WI38 (cell line): ENCODE measurements at regions not wholly inside any gene's neighbourhood (a gene's known extent, or its start where the extent isn't known, plus 50 kb on each side); places are given as distances from the start of the nearest gene placed in this dataset.

Experiments used
- H3K4me3 ChIP-seq: 2 replicates; pipeline ENCODE4 v1.5.1; 2011; ENCODE audit warnings: low read depth, mild to moderate bottlenecking, control low read depth, low read length
- TF ChIP-seq, protein P1 (sequence below): IDR thresholded peaks from 2 replicates; pipeline ENCODE4 v1.5.1; 2012; ENCODE audit warnings: low read depth, mild to moderate bottlenecking, control low read depth, low read length

DNA sequence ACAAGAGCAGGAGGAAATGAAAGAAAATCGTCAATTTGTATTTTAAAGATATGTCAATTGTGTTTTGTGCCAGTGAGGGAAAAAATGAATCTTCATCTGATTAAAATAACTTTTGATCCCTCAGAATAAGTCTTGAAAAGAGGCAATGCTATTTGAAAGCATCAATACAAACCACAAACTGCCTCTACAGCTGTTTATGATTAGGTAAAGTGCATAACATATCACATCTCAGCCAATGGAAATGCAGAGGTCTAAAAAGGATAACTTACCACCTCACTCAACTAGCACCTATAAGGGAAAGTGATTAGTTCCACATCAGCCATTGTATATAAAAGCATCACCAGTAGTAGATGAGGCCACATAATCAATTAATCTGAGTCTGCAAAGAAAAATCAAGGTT lies 492.2 kb upstream of the CDH2 start:
- no peak overlapping the region for H3K4me3 ChIP-seq
- TF ChIP-seq, protein P1, sequence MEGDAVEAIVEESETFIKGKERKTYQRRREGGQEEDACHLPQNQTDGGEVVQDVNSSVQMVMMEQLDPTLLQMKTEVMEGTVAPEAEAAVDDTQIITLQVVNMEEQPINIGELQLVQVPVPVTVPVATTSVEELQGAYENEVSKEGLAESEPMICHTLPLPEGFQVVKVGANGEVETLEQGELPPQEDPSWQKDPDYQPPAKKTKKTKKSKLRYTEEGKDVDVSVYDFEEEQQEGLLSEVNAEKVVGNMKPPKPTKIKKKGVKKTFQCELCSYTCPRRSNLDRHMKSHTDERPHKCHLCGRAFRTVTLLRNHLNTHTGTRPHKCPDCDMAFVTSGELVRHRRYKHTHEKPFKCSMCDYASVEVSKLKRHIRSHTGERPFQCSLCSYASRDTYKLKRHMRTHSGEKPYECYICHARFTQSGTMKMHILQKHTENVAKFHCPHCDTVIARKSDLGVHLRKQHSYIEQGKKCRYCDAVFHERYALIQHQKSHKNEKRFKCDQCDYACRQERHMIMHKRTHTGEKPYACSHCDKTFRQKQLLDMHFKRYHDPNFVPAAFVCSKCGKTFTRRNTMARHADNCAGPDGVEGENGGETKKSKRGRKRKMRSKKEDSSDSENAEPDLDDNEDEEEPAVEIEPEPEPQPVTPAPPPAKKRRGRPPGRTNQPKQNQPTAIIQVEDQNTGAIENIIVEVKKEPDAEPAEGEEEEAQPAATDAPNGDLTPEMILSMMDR: no peak

DNA sequence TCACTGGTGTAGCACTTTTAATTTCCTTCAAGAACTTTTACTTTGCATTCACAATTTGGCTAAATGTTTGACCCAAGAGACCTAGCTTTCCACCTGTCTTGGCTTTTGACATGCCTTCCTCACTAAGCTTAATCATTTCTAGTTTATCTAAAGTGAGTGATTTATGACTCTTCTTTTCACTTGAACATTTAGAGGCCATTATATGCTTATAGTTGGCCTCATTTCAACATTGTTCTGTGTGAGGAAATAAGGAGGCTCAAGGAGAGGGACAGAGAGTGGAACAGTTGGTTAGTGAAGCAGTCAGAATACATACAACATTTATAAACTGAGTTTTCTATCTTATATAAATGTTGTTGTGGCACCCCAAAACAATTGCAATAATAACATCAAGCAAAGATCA lies 489.3 kb upstream of the CDH2 start:
- H3K4me3 ChIP-seq: no peak overlapping the region
- TF ChIP-seq, protein P1: no peak

DNA sequence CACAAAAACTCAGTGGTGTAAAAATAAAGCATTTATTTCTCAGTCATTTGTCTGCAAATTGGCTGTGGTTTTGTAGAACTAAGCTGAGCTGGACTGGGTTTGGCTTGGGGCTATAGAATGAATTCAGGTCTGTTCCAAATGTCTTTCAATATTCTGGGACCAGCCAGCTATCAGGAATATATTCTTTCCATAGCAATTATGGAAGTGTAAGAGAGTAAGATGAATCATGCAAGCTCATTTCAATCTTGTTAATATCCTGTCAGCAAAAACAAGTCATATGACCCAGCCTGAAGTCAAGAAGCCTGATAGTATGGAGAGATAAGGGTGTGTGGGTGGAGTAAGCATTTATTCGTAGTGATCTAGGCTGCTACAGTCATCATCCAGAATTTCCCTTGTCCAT lies 481.0 kb upstream of the CDH2 start:
- TF ChIP-seq, protein P1: no peak
- H3K4me3 ChIP-seq: no peak overlapping the region

DNA sequence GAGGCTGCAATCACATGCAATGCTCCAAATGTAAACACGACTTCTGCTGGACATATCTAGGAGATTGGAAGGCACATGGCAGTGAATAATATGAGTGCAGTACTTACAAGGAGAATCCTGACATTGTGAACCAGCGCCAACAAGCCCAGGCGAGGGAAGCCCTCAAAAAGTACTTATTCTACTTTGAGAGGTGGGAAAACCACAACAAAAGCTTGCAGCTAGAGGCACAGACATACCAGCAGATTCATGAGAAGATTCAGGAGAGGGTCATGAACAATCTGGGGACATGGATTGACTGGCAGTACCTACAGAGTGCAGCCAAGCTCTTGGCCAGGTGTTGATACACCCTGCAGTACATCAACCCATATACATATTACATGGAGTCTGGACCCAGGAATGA lies 475.7 kb upstream of the CDH2 start:
- no peak overlapping the region for H3K4me3 ChIP-seq
- TF ChIP-seq, protein P1: no peak

DNA sequence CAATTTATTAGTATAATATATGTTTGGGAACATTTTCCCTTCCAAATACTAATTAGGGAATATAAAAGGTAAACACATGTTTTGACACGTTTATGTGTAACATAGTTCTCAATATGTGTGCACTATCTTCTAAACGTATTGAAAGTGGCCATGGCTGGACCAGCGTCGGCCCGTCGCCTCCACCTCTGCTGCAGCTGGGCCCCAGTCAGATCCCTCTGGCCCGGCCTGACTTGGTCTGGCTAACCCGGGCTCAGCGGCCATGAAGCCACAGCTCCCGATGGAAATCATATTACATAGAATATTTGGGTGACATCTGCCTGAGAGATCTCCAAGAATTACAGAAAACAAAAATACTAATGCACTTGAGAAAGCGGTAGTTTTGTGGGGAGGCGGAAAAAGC lies 474.4 kb upstream of the CDH2 start:
- no peak overlapping the region for H3K4me3 ChIP-seq
- TF ChIP-seq, protein P1: no peak

DNA sequence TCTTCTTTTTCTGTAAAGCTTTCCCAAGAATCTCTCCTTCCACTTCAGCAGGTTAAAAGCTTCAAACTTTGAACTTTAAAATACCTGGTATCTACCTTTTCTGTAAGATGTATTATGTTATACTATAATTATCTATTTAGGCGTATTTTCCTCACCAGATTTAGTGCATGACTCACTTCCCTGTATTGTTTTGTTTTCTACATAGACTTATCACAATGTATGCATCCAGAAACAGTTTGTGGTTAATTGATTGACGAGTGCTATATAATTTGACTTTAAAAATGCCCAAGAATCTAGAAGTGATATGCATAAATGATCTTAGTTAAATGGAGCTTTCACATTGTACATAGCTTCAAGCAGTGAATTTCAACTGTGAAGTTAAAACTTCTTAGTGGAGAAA lies 473.9 kb upstream of the CDH2 start:
- no peak overlapping the region for H3K4me3 ChIP-seq
- TF ChIP-seq, protein P1: no peak

DNA sequence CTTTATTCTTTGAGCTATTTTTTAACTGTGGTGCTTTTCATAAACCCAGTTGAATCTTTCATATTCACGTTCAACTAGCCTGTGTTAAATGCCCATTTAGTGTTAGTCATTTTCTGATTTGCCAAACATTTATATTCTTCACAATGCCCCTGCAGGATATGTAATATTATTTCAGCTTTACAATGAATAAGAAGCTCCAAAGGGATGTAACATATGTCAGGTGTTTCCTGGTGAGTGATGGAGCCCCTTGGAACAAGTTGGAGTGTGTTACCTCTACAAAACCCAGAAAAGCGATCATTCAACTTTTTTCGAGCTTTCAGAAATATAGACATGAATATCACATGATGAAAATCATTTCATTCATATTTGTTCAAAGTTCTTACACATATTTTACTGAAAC lies 471.0 kb upstream of the CDH2 start:
- TF ChIP-seq, protein P1: no peak
- H3K4me3 ChIP-seq: no peak overlapping the region
